HG03103 (cell line): ENCODE measurements at regions not wholly inside any gene's neighbourhood (a gene's known extent, or its start where the extent isn't known, plus 50 kb on each side); places are given as distances from the start of the nearest gene placed in this dataset.
"Not testable (repeated sequence)": the region's sequence is repeated elsewhere in the genome, so short reads cannot be mapped to it uniquely, and the experiment has no call there.

ENCODE experiments used
- ATAC-seq: cut with Tn5 transposase; IDR thresholded peaks from one replicate; pipeline ENCODE4 v1.9.1; 2021; ENCODE audit warnings: low read depth; ENCODE audit not compliant: unreplicated experiment

GRCh38 chr10:33073641-33074415 is 115.8 kb upstream of the ITGB1 start:
- no peak for ATAC-seq

- no peak for ATAC-seq
Observed at GRCh38 chr10:33071857-33072256, 113.8 kb upstream of the ITGB1 start.

DNA sequence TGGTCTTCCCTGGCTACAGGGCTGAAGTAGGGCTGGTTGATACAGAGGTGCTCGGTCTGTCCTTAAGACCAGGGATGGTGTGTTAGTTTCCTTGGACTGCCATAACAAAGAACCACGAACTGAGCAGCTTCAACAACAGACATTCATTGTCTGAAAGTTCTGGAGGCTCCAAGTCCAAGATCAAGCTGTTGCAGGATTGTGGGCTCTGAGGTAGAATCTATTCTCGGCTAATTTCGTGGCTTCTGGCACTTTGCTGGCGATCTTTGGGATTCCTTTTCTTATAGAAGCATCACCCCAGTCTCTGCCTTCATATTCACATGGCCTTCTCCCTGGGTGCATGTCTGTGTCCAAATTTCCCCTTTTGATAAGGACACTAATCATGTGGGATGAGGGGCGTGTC is 112.1 kb upstream of the ITGB1 start:
- ATAC-seq = no peak

DNA sequence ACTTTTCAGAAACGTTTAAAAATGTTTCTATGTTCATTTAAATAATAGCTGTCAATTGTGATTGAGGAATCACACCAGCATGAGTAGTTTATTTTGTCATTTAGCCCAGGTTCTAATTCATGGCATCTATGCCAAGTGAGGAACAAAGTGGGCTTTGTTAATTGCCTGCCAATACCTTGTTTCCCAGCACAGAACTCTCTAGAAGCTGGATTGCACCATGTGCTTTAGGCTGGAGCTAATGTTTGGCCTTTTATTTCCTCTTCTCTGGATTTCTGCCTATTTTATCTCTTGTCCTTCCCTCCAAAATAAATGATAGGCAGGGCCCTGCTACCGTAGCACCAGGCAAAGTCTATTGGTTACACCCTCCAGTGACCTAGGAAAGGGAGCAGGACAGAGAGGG is 109.9 kb upstream of the ITGB1 start:
- no peak for ATAC-seq

GRCh38 chr10:33067481-33067880 is 109.5 kb upstream of the ITGB1 start:
- ATAC-seq = no peak

DNA sequence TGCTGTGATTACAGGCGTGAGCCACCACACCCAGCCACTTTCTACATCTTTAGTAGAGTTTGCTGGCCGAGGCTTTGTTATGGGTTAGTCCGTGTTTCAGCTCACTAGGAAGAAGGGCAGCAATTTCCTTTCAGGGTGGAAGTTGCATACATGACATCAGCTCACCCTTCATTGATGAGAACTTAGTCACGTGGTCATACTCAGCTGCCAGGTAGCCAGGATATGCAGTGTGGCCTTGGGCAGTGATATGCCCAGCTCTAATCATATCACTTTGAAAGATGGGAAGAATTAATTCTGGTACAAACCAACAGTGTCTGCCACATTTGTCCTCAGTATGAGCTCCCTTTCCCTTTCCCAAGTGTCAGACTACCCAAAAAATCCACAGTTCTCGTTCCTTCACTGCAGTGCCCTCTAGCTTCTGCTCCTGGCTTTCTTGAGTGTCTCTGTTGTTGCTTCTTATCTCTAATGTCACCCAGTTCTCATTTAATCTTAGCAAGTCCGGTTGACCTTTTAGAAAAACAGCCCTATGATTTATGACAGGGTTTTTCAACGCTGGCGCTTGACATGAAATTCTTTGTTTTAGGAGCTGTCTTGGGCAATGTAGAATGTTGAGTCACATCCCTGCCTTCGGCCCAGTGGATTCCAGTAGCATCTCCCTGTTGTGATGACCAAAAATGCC is 108.7 kb upstream of the ITGB1 start:
- ATAC-seq = no peak

GRCh38 chr10:33065111-33065510 is 107.1 kb upstream of the ITGB1 start:
- no peak for ATAC-seq

- no peak for ATAC-seq
Observed at GRCh38 chr10:33064706-33065105, 106.7 kb upstream of the ITGB1 start.

- ATAC-seq = no peak
Observed at GRCh38 chr10:33057620-33058019, 99.6 kb upstream of the ITGB1 start.

DNA sequence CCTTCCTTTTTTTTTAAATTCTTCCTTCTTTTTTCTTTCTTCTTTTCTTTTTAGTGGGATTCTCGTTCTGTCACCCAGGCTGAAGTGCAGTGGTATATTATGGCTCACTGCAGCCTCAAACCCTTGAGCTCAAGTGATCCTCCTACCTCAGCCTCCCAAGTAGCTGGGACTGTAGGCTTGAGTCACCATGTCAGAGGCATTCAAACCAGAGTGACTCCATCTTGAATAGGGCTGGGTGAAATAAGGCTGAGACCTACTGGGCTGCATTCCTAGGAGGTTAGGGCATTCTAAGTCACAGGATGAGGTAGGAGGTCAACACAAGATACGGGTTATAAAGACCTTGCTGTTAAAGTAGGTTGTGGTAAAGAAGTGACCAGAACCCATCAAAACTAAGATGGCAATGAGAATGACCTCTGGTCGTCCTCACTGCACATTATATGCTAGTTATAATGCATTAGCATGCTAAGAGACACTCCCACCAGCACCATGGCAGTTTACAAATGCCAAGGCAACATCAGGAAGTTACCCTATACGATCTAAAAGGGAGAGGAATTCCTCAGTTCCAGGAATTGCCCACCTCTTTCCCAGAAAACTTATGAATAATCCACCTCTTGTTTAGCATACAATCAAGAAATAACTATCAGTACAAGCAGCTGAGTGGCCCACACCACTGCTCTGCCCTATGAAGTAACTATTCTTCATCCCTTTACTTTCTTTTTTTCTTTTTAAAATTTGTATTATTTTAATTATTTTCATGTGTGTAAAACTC is 99.0 kb upstream of the ITGB1 start:
- no peak for ATAC-seq

DNA sequence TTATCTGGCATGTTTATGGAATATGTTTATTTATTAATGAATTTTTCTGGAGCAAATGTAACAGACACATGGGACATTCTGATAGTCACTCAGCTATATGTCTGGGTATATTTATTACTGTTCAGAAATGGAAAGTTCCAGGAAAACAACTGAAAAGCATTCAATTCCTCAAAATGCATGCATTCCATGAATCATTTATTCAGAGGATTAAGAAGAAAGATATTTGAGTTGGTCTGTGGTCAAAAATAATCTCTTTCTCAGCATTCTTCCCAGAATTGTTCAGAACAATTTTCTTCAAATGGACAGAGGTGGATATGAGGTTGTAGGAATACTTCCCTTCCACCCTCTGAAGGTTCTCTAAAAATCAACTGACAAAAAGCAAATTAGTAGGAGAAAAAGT is 97.6 kb upstream of the ITGB1 start:
- no peak for ATAC-seq

DNA sequence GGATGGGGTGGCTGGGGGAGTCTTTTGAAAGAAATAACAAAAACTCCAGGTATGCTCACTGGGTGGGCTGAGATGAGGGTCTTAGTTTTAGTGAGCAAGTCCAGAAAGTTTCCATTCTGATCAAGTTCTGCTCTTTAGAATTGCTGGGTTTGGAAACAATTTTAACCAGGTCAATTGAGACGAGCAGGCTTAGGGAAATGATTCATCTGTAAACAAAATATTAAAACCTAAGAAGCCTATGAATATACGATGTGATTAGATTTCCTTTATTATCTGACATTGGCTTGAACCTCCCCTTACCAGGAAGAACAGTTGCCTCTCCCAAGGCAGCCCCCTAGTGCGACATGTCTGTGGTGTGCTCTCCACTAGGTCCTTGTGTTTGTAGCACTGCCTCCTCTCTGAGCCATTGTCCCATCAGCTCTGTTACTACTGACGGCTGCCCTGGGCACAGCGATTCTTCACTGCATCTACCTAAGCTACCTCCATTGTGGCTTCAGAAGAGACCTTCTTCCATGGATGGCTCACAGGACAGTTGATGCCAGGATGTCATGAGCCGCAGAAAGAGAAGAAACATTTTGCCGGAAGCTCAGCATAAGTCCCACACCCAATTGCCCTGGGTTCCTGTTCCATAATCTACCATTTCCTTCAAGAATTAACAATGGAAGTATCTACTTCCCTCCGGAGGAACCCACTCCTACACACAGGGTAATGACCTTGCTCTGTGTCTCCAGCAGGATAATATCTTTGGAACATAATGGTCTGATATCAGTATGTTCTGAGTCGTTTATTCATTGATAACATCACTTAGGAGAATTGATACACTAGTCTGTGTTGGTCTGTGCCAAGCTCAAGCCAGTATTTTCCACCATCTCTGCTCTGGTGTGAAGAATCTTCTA is 95.1 kb upstream of the ITGB1 start:
- no peak for ATAC-seq

DNA sequence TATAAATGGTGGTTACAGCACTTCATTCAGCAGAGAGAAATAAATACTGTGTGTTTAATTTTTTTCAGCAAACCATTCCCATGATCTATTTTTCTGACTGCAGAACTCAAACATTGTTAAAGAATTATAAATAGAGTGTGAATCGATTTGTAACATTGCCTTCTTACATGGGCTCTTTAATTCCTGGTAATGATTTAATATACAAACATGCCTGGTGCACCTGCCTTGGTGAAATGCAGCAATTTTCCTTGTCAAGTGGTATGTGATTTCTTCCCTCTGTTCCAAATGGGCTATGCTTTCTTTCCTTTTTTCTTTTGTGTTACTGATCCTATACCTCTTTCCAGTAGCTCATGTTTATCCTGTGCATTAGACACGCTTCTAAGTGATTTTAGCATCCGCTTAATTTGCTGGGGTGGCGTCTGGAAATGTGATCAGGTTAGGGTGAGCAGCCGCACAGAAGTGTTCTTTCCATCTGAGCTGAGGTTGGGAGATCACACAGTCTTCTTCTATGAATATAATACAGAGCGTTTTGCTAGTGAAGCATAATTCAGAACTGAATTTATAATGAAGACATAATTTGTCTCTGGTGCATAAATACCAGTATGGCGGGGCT is 94.3 kb upstream of the ITGB1 start:
- ATAC-seq = no peak

DNA sequence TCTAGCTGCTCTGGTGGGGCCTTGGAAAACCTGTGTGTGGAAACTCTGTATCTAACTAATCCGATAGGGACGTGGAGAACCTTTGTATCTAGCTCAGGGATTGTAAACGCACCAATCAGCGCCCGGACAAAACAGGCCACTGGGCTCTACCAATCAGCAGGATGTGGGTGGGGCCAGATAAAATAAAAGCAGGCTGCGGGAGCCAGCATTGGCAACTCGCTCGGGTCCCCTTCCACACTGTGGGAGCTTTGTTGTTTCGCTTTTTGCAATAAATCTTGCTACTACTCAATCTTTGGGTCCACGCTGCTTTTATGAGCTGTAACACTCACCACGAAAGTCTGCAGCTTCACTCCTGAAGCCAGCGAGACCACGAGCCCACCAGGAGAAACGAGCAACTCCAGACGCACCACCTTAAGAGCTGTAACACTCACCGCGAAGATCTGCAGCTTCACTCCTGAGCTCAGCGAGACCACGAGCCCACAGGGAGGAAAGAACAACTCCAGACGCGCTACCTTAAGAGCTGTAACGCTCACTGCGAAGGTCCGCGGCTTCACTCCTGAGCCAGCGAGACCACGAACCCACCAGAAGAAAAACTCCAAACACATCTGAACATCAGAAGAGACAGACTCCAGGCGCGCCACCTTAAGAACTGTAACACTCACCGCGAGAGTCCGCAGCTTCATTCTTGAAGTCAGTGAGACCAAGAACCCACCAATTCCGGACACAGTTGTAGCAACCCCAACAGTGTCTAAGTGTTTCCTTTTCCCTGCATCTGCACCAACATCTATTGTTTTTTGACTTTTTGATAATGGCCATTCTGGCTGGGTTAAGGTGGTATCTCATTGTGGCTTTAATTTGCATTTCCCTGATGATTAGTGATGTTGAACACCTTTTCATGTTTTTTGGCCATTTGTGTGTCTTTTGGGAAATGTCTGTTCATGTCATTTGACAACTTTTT is 92.2 kb upstream of the ITGB1 start:
- not testable (repeated sequence) for ATAC-seq

DNA sequence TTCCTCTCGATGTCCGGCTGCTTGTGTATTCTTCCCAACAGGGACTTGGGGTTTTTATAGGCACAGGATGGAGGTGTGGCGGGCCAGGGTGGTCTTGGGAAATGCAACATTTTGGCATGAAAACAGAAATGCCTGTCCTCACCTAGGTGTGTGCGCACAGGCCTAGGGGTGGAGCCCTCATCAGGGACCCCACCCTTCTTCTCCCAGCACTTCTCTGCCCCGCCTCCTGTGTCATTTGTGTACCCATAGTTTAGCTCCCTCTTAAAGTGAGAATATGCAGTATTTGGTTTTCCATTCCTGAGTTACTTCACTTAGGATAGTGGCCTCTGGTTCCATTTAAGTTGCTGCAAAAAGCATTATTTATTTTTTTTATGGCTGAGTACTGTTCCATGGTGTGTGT is 90.2 kb upstream of the ITGB1 start:
- ATAC-seq = no peak

DNA sequence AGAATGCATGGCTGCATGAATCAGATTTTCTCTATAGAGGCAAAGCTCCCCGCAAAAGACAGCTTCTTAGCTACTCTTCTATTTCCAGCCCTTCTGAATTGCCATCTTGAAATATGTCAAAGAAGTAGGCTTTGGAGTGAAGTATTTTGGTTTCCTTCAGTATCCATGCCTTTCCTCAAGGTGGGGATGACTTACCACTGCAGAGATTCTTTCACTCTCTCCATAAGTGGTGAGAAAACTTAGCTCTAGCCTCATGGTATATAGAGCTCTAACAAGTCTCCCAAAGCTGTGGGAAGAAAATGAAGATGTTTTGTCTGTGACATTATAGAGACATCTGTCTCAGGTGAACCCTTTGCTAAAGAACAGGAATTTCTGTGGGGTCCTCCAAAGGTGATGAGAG is 89.6 kb upstream of the ITGB1 start:
- ATAC-seq = no peak

- ATAC-seq = no peak
Observed at GRCh38 chr10:33046792-33047191, 88.8 kb upstream of the ITGB1 start.

- no peak for ATAC-seq
Observed at GRCh38 chr10:33045421-33045820, 87.4 kb upstream of the ITGB1 start.

DNA sequence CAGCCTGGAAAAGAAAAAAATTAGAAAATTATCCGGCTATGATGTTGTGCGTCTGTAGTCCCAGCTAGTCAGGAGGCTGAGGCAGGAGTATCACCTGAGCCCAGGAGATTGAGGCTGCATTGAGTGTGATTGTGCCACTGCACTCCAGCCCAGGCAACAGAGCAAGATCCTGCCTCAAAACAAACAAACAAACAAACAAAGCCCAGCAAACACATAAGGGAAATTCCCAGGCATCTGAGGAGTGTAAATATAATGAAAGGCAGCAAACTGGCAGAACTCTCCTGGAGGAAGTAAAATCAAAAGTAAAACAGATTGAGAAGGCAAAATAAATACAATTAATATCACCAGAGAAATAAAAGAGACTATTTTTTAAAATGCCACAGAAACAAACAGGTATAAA is 84.5 kb upstream of the ITGB1 start:
- no peak for ATAC-seq
